GM12864 (cell line): ENCODE measurements at regions not wholly inside any gene's neighbourhood (a gene's known extent, or its start where the extent isn't known, plus 50 kb on each side); places are given as distances from the start of the nearest gene placed in this dataset.

Source experiments
- DNase-seq: peaks from one replicate; pipeline ENCODE4 v3.0.0-alpha.2; 2011; ENCODE audit warnings: low read depth
- H3K4me3 ChIP-seq: 2 replicates; pipeline ENCODE4 v1.5.1; 2011; ENCODE audit warnings: mild to moderate bottlenecking, low read depth, low read length, control low read depth
- TF ChIP-seq, protein P1 (sequence below): IDR thresholded peaks from 2 replicates; pipeline ENCODE4 v1.5.1; 2011; ENCODE audit warnings: low read depth, mild to moderate bottlenecking, moderate library complexity, low read length, control low read depth, inconsistent platforms; ENCODE audit errors: missing control alignments

DNA sequence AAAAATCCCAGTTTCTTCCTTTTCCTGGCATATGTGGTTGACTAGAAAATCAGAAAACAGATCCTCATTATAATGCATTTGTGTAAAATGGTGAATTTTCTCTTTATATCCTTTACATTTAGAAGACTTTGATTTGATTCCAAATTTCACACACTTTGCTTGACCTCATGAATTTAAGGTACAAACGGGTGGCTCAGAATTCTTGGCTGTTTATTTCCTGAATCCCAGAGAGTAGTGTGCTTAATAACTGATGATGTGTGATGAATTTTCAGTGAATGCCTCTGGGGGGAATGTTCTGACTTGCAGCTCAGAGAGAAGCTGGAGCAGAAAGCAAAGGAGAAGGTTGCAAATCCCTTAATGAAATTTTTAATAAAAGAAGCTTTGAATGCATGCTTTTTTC, 126.8 kb downstream of the SPATA31D1 start:
- no peak for DNase-seq
- TF ChIP-seq, protein P1, sequence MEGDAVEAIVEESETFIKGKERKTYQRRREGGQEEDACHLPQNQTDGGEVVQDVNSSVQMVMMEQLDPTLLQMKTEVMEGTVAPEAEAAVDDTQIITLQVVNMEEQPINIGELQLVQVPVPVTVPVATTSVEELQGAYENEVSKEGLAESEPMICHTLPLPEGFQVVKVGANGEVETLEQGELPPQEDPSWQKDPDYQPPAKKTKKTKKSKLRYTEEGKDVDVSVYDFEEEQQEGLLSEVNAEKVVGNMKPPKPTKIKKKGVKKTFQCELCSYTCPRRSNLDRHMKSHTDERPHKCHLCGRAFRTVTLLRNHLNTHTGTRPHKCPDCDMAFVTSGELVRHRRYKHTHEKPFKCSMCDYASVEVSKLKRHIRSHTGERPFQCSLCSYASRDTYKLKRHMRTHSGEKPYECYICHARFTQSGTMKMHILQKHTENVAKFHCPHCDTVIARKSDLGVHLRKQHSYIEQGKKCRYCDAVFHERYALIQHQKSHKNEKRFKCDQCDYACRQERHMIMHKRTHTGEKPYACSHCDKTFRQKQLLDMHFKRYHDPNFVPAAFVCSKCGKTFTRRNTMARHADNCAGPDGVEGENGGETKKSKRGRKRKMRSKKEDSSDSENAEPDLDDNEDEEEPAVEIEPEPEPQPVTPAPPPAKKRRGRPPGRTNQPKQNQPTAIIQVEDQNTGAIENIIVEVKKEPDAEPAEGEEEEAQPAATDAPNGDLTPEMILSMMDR = no peak
- H3K4me3 ChIP-seq = no peak overlapping the region

DNA sequence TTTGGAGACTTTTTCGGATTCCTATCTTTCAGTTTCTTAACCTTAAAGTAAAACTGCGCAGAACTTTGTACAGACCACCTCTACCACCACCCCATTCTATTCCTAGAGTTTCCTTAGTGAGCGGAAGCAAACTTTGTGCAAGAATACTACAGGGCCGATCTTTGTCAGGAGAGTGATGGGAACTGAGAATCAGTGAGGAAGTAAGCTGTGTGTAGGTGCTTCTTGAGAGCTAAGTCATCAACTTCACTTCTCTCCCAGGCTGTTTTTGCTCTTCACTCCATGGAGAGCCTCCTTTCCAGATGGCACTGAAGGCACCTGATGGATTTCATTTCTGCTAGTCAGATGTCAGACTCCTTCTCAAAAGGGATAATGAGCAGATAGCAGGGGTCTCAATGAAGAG, 127.3 kb downstream of the SPATA31D1 start:
- TF ChIP-seq, protein P1 = no peak
- no peak for DNase-seq
- no peak overlapping the region for H3K4me3 ChIP-seq

DNA sequence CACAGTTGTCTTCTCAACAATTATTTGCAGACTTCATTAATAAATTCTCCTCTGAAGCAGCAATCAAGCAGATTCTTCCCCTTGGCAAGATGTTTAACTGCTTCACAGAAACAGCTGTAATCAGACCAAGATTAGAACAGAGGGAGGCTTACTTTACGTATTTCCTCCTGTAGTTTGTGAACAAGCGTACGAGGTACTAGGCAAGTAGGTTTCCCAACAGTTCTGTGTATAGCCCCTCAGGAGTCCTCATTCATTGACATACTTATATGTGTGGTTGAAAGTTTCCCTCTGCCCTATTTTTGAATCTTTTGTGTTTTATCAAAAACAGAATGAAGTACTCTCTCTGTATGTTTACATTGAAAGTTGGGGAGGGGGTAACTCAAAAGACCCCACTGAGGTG, 128.0 kb downstream of the SPATA31D1 start:
- DNase-seq = no peak
- H3K4me3 ChIP-seq = no peak overlapping the region

DNA sequence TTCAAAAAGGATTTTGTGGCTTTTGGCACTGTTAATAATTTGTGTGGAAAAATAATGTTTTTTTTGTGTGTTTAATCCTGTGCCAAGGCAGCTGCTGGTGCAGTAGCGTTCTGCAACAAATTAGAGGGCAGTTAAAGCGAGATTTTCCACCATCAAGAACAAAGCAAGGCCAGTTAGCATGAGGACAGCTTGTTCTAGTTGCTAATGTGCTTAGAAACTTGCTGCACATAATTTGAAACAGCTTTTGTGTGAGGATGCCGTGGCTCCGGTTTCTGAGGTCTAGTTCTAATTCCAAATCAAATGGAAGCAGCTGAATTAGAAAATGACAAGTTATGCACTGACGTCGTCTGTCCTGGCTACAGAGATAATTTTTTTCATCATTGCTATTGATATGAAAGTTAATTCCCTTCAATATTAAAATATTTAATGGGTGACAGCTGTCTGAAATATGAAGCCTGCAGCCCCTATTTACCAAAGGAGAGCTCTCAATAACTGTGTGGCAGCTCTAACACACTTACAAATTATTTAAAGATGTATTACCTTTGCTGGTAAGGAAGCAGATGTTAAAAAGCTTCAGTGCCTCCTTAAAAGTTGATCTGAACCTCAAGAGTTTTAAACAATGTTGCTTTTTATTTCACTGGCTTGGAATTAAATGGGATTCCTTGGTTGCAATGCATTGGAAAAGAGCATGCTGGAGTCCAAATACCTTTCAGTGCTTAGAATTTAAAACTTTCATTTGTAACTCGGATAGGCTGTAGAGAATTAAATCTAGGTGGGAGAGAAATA, 128.6 kb downstream of the SPATA31D1 start:
- TF ChIP-seq, protein P1 = no peak
- DNase-seq = no peak
- no peak overlapping the region for H3K4me3 ChIP-seq

More for the DNA sequence above, 128.0 kb downstream of the SPATA31D1 start:
- TF ChIP-seq, protein P1 = no peak

DNA sequence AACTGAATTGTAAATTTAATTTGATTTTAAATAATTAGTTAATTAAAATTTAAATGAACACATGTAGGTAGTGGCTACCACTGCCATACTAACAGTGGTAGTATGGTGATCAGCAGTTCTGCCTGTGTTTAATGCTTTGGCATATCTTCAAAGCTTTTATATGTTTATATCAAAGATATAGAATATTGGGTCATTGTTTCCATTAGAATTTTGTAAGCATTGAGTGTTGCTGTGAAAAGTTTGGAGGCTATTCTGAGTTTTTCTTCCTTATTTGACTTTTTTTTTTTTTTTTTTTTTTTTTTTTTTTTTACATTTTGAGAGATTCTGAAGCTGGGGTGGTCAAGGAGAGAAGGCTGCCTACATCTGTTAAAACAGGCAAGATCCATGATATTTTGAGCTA, 134.2 kb downstream of the SPATA31D1 start:
- no peak for DNase-seq
- H3K4me3 ChIP-seq = no peak overlapping the region
- TF ChIP-seq, protein P1 = no peak

DNA sequence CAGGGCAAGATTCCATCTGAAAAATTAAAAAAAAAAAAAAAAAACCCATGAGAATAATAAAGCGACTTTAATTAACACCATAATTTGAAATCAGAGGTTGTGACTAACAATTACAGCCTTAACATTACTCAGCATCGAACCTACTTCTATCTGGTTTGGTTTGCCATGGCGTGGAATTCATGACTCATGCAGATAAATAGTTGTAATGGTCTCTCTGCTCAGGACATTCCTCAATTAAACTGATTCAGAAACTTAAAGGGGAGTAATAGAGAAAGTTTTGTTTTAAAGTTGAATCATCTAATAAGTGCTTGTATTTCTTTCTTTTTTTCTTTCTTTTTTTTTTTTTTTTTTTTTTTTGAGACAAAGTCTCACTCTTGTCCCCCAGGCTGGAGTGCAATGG, 135.5 kb downstream of the SPATA31D1 start:
- DNase-seq = no peak
- H3K4me3 ChIP-seq = no peak overlapping the region
- TF ChIP-seq, protein P1 = no peak

DNA sequence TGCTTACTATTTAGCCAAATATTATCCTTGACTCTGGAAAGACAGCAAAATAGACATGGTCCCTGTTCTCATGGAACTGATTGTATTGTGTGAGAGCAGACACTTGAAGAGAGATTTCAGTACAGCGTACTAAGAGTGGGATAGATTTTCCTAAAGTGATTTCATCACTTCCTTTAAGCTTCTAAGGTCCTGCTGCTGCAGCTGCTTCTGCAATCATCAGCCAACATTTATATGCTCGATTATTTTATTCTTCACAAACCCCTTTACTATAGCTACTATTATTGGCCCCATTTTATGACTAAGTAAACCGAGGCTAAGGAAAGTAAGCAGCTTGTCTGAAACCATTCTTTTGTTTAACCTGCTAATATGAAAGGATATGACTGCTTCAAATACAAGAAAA, 137.7 kb downstream of the SPATA31D1 start:
- TF ChIP-seq, protein P1 = no peak
- DNase-seq = no peak
- H3K4me3 ChIP-seq = no peak overlapping the region
